ENCODE measurements at regions not wholly inside any gene's neighbourhood (a gene's known extent, or its start where the extent isn't known, plus 50 kb on each side); places are given as distances from the start of the nearest gene placed in this dataset.
"Not testable (repeated sequence)": the region's sequence is repeated elsewhere in the genome, so short reads cannot be mapped to it uniquely, and the experiment has no call there.

- DNase-seq (ENCODE audit: low spot score), result no peak
Observed at GRCh38 chr13:76829572-76830327, 56.5 kb downstream of the KCTD12 start.

GRCh38 chr13:76828316-76828741, 57.9 kb downstream of the KCTD12 start:
- no peak for DNase-seq (ENCODE audit: low spot score)

GRCh38 chr13:76826527-76826926, 59.7 kb downstream of the KCTD12 start:
- no peak for DNase-seq (ENCODE audit: low spot score)

GRCh38 chr13:76825430-76825829, 60.8 kb downstream of the KCTD12 start:
- DNase-seq (ENCODE audit: low spot score), result no peak

GRCh38 chr13:76823969-76824368, 62.2 kb downstream of the KCTD12 start:
- DNase-seq (ENCODE audit: low spot score), result no peak

GRCh38 chr13:76822698-76823267, 63.4 kb downstream of the KCTD12 start:
- DNase-seq (ENCODE audit: low spot score), result no peak

- not testable (repeated sequence) for DNase-seq (ENCODE audit: low spot score)
Observed at GRCh38 chr13:76821222-76821621, 65.0 kb downstream of the KCTD12 start.

GRCh38 chr13:76820759-76821158, 65.4 kb downstream of the KCTD12 start:
- no peak for DNase-seq (ENCODE audit: low spot score)

GRCh38 chr13:76816394-76816793, 69.8 kb downstream of the KCTD12 start:
- no peak for DNase-seq (ENCODE audit: low spot score)

GRCh38 chr13:76815344-76815743, 70.9 kb downstream of the KCTD12 start:
- DNase-seq (ENCODE audit: low spot score), result no peak

- DNase-seq (ENCODE audit: low spot score), result no peak
Observed at GRCh38 chr13:76813891-76814290, 72.3 kb downstream of the KCTD12 start.

- DNase-seq (ENCODE audit: low spot score), result no peak
Observed at GRCh38 chr13:76813000-76813691, 73.1 kb downstream of the KCTD12 start.

- DNase-seq (ENCODE audit: low spot score), result no peak
Observed at GRCh38 chr13:76812206-76812897, 73.9 kb downstream of the KCTD12 start.

- DNase-seq (ENCODE audit: low spot score), result no peak
Observed at GRCh38 chr13:76809389-76809788, 76.8 kb downstream of the KCTD12 start.

GRCh38 chr13:76808927-76809326, 77.3 kb downstream of the KCTD12 start:
- DNase-seq (ENCODE audit: low spot score), result no peak

- DNase-seq (ENCODE audit: low spot score), result no peak
Observed at GRCh38 chr13:76804801-76805200, 81.4 kb downstream of the KCTD12 start.

GRCh38 chr13:76803831-76804230, 82.4 kb downstream of the KCTD12 start:
- DNase-seq (ENCODE audit: low spot score), result no peak

- DNase-seq (ENCODE audit: low spot score), result no peak
Observed at GRCh38 chr13:76800943-76801342, 85.3 kb downstream of the KCTD12 start.

GRCh38 chr13:76799696-76800095, 86.5 kb downstream of the KCTD12 start:
- DNase-seq (ENCODE audit: low spot score), result no peak

- no peak for DNase-seq (ENCODE audit: low spot score)
Observed at GRCh38 chr13:76798037-76798436, 88.2 kb downstream of the KCTD12 start.

GRCh38 chr13:76797361-76797760, 88.8 kb downstream of the KCTD12 start:
- no peak for DNase-seq (ENCODE audit: low spot score)

GRCh38 chr13:76796851-76797250, 89.4 kb downstream of the KCTD12 start:
- no peak for DNase-seq (ENCODE audit: low spot score)
